ENCODE measurements at regions not wholly inside any gene's neighbourhood (a gene's known extent, or its start where the extent isn't known, plus 50 kb on each side); places are given as distances from the start of the nearest gene placed in this dataset.

DNA sequence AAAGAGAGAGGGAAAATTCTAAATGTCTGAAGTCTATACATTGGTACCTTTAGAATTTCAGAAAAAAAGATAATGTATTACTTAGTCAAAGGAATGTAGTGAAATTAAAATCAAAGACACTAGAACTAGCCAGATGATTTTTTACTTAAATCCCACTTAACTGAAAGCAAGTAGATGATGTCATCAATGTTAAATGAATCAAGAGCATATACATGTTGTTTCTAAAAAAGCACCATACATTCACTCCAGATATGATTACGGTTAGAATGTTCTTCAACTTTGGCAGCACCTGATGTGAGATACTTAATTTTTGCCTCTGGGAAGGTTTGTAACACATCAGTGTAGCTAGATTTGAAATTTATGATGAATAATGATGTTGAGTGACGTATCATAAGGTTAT, 576.7 kb upstream of the CNTNAP2 start:
- TF ChIP-seq YY1 (IDR thresholded peaks at IDR 0.05; ENCODE audit: low read depth, low read length), result no peak
- TF ChIP-seq TAF7 (optimal IDR thresholded peaks at IDR 0.05; ENCODE audit: borderline replicate concordance, low read depth, low read length), result no peak
- TF ChIP-seq RAD21 (IDR thresholded peaks at IDR 0.05 in 1 of 2, conservative IDR thresholded peaks at IDR 0.05 in 1 of 2; ENCODE audit: low read depth in 2 of 2, low read length in 2 of 2), result no peak
- TF ChIP-seq CHD2 (IDR thresholded peaks at IDR 0.05; ENCODE audit: low read length), result no peak
- TF ChIP-seq HDAC6 (IDR thresholded peaks at IDR 0.05; ENCODE audit: low read depth, low read length), result no peak
- no peak for TF ChIP-seq ATF2 (IDR thresholded peaks at IDR 0.05; ENCODE audit: low read length)
- TF ChIP-seq SP1 (IDR thresholded peaks at IDR 0.05; ENCODE audit: low read depth, low read length), result no peak
- no peak for TF ChIP-seq EZH2 (IDR thresholded peaks at IDR 0.05; ENCODE audit: low read depth, low read length, severe bottlenecking)
- TF ChIP-seq CTBP2 (IDR thresholded peaks at IDR 0.05; ENCODE audit: borderline replicate concordance, insufficient read depth, insufficient read length, low read length), result no peak
- TF ChIP-seq KDM4A (IDR thresholded peaks at IDR 0.05; ENCODE audit: low read depth, low read length, severe bottlenecking), result no peak
- TF ChIP-seq MAFK (IDR thresholded peaks at IDR 0.05; ENCODE audit: low read depth, low read length), result no peak
- H2BK5ac ChIP-seq (ENCODE audit: low read depth, low read length), result no peak overlapping the region
- H3K4ac ChIP-seq (replicated peaks; ENCODE audit: insufficient read length, low read depth, low read length), result no peak overlapping the region
- DNase-seq (ENCODE audit: low read depth in 1 of 2, low spot score in 2 of 2) (no peak), FAIRE-seq (no peak)
- no peak overlapping the region for H3K27ac ChIP-seq (ENCODE audit: low read depth, low read length)
- no peak overlapping the region for H2BK120ac ChIP-seq (replicated peaks; ENCODE audit: low read depth, low read length)
- no peak overlapping the region for H2BK15ac ChIP-seq (ENCODE audit: low read length)
- no peak overlapping the region for H4K91ac ChIP-seq (replicated peaks; ENCODE audit: insufficient read length, low read length)
- no peak overlapping the region for H2AK5ac ChIP-seq (ENCODE audit: low read depth, low read length)
- no peak overlapping the region for H3K56ac ChIP-seq (replicated peaks; ENCODE audit: insufficient read length, low read depth, low read length)
- H3K4me3 ChIP-seq (ENCODE audit: extremely low read depth in 1 of 4, insufficient read depth in 2 of 4, low read depth in 3 of 4, low read length in 4 of 4), result no peak overlapping the region
- H3K79me1 ChIP-seq (ENCODE audit: low read depth, low read length), result no peaks in the 10 kb centered on the region
- no peak overlapping the region for H2BK12ac ChIP-seq (ENCODE audit: low read depth, low read length)
- no peak overlapping the region for H3K9ac ChIP-seq (replicated peaks in 1 of 4; ENCODE audit: extremely low read depth in 1 of 4, low read depth in 3 of 4, low read length in 3 of 4)
- H3K23ac ChIP-seq (ENCODE audit: insufficient read length), result no peak overlapping the region
- H4K8ac ChIP-seq (ENCODE audit: extremely low read depth, insufficient read depth, low read length), result no peak overlapping the region
- H3K4me1 ChIP-seq (replicated peaks in 1 of 4; ENCODE audit: control insufficient read depth in 3 of 4, insufficient read depth in 4 of 4, low read length in 3 of 4), result no peaks in the 10 kb centered on the region
- no peaks in the 10 kb centered on the region for H3K79me2 ChIP-seq (ENCODE audit: control insufficient read depth in 1 of 2, insufficient read depth in 2 of 2, low read length in 2 of 2)
- no peaks in the 10 kb centered on the region for H4K20me1 ChIP-seq (replicated peaks in 1 of 2; ENCODE audit: control insufficient read depth in 1 of 2, insufficient read depth in 2 of 2, low read length in 2 of 2)
- 98% methylated on average over 2 of the region's 2 CpGs; no CpG with 5 or more reads in 1 of the 2 experiments for WGBS, 2 experiments (ENCODE audit: extremely low coverage in 1 of 2, insufficient coverage in 1 of 2, insufficient read length in 1 of 2, insufficient replicate concordance in 2 of 2, low coverage in 1 of 2, low lambda C conversion rate in 2 of 2, missing lambda C conversion rate in 1 of 2)
- H3K36me3 ChIP-seq (ENCODE audit: control insufficient read depth in 2 of 4, insufficient read depth in 4 of 4, low read length in 3 of 4), result no peaks in the 10 kb centered on the region
- POLR2A ChIA-PET (ENCODE audit: partially characterized antibody), result no interaction called here
- no peaks in the 10 kb centered on the region for H3K27me3 ChIP-seq (replicated peaks in 1 of 4; ENCODE audit: control insufficient read depth in 3 of 4, extremely low read depth in 1 of 4, insufficient read depth in 3 of 4, low read length in 3 of 4)
- H3K4me2 ChIP-seq (ENCODE audit: insufficient read depth in 1 of 2, low read depth in 2 of 2, low read length in 2 of 2), result no peak overlapping the region
- CTCF ChIA-PET (ENCODE audit: partially characterized antibody), result no interaction called here
- H2AFZ ChIP-seq (ENCODE audit: low read length), result no peak overlapping the region
- no peaks in the 10 kb centered on the region for H3K23me2 ChIP-seq (ENCODE audit: low read depth, low read length)
- no peak overlapping the region for H3K14ac ChIP-seq (ENCODE audit: insufficient read length)
- H2BK20ac ChIP-seq (ENCODE audit: low read length), result no peak overlapping the region
- no peaks in the 10 kb centered on the region for H3K9me3 ChIP-seq (ENCODE audit: insufficient read depth in 2 of 2, low read depth in 1 of 2, low read length in 1 of 2)
- no peak overlapping the region for H4K5ac ChIP-seq (ENCODE audit: insufficient read length, low read depth, low read length)
- H3K18ac ChIP-seq (ENCODE audit: extremely low read depth, low read length), result no peak overlapping the region
